ENCODE measurements at regions not wholly inside any gene's neighbourhood (a gene's known extent, or its start where the extent isn't known, plus 50 kb on each side); places are given as distances from the start of the nearest gene placed in this dataset.

DNA sequence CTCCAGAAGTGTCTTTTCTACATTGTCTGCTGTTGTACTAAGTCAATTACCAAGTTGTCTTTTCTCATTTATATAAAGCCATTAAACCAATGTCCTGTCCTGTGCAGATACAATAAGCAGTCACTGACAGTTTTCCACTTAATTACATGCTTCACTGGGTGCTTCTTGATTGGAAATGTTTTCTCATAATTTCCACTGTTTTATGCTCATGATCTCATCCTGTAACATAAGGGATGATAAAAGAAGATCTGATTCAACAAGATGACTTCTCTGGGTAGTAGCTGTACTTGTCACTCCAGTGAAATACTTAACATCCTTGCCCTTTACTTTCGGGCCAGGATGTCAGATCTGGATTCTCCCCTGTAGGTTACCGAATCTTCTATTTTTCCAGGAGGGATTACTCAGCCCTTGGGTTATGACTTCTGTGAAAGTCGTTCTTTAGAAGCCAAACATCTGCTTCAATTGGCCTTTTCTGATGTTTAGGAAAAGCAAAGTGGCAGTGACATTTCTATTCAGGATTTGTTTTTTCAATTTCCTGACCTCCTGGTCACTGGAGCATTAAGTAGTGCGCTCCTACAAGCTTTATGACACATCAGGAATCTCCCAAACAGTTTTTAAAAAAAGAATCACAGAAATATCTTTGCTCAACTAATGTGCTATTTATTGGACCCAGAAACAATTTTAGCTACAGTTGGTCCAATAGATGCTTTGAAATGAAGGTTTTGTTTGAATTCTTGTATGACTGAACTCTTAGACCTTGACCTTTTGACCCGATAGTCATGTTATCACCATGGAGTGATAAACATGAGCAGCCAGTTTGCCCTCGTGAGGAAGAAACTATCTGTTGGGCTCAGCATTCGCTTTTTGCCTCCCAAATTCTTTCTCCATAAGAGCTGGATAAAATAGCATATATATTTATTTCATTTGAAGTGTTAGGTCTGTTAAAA is 234.5 kb upstream of the SSTR1 start:
- no peak overlapping the region for H2AFZ ChIP-seq (ENCODE audit: low read length)

DNA sequence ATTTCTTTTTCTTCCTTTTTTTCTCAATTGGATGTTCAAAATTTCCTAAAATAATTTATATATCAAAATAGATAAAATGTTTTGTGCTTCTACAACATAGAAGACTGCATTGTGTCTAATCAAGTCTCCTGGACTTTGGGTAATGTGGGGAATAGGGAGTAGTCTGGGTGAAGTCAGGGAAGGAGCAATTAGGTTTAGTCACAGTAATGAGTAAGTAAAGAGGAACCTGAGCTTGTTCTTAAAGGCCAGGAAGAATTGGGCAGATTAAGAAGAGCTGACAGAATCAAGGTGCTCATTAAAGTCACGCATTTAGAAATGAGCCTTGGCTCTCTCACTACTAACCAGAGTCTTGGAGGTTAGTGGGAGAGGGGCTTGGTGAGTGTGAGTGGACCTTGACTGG is 233.3 kb upstream of the SSTR1 start:
- no TSS peak for BruUV-seq (replicated peaks)
- intact Hi-C loops (cut with micrococcal nuclease; ENCODE audit: unreplicated experiment), result no loop called here
- H3K27ac ChIP-seq (ENCODE audit: low read depth, low read length, poor library complexity, severe bottlenecking), result no peak overlapping the region
- no peaks in the 10 kb centered on the region for H4K20me1 ChIP-seq (ENCODE audit: insufficient read depth, low read length)
- H3K36me3 ChIP-seq (ENCODE audit: insufficient read depth, low read length), result no peaks in the 10 kb centered on the region
- H3K9me3 ChIP-seq (ENCODE audit: low read length), result no peaks in the 10 kb centered on the region
- TF ChIP-seq EZH2phosphoT487 (IDR thresholded peaks at IDR 0.05; ENCODE audit: borderline replicate concordance, low read depth, low read length), result no peak
- TF ChIP-seq, protein P1, sequence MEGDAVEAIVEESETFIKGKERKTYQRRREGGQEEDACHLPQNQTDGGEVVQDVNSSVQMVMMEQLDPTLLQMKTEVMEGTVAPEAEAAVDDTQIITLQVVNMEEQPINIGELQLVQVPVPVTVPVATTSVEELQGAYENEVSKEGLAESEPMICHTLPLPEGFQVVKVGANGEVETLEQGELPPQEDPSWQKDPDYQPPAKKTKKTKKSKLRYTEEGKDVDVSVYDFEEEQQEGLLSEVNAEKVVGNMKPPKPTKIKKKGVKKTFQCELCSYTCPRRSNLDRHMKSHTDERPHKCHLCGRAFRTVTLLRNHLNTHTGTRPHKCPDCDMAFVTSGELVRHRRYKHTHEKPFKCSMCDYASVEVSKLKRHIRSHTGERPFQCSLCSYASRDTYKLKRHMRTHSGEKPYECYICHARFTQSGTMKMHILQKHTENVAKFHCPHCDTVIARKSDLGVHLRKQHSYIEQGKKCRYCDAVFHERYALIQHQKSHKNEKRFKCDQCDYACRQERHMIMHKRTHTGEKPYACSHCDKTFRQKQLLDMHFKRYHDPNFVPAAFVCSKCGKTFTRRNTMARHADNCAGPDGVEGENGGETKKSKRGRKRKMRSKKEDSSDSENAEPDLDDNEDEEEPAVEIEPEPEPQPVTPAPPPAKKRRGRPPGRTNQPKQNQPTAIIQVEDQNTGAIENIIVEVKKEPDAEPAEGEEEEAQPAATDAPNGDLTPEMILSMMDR (conservative IDR thresholded peaks at IDR 0.05; ENCODE audit: low read length), result no peak
- ChIA-PET CTCF (ENCODE audit: unreplicated experiment) (no interaction called here), POLR2A (interaction anchor here (0.6 kb wide), 1 partner anchor 402 kb away, joined by 3 read pairs; no protein-coding TSS in a partner anchor)
- no peaks in the 10 kb centered on the region for H3K79me2 ChIP-seq (ENCODE audit: insufficient read depth, low read depth, low read length)
- H3K9me2 ChIP-seq (ENCODE audit: insufficient read depth, low read length), result no peaks in the 10 kb centered on the region
- H3K4me1 ChIP-seq (ENCODE audit: insufficient read depth, low read length, poor library complexity, severe bottlenecking), result peaks cover 8% of the 10 kb centered on the region
- no peak overlapping the region; the same call in 1 of the 2 replicates for H2AFZ ChIP-seq (ENCODE audit: low read length)
- no peak overlapping the region for H3K4me3 ChIP-seq (ENCODE audit: low read depth, low read length, poor library complexity, severe bottlenecking)
- H3K4me2 ChIP-seq (ENCODE audit: low read length), result no peak overlapping the region
- no peak for DNase-seq (ENCODE audit: low spot score)

More for the DNA sequence above, 234.5 kb upstream of the SSTR1 start:
- H3K9me2 ChIP-seq (ENCODE audit: insufficient read depth, low read length), result no peaks in the 10 kb centered on the region
- H3K9me3 ChIP-seq (ENCODE audit: low read length), result no peaks in the 10 kb centered on the region
- no peak overlapping the region for H3K4me2 ChIP-seq (ENCODE audit: low read length)
- peaks cover 14% of the 10 kb centered on the region for H3K4me1 ChIP-seq (ENCODE audit: insufficient read depth, low read length, poor library complexity, severe bottlenecking)
- DNase-seq (ENCODE audit: low spot score), result no peak
- BruUV-seq (replicated peaks), result no TSS peak
- no peak overlapping the region for H3K4me3 ChIP-seq (ENCODE audit: low read depth, low read length, poor library complexity, severe bottlenecking)
- no peaks in the 10 kb centered on the region for H3K36me3 ChIP-seq (ENCODE audit: insufficient read depth, low read length)
- H3K27ac ChIP-seq (ENCODE audit: low read depth, low read length, poor library complexity, severe bottlenecking), result no peak overlapping the region
- ChIA-PET POLR2A (interaction anchor here (0.6 to 0.7 kb wide), 2 partner anchors 26 to 205 kb away, joined by 4 to 5 read pairs; no protein-coding TSS in a partner anchor), CTCF (ENCODE audit: unreplicated experiment) (interaction anchor here (0.6 kb wide), 1 partner anchor 228 kb away, joined by 3 read pairs; no protein-coding TSS in a partner anchor)
- no peaks in the 10 kb centered on the region for H4K20me1 ChIP-seq (ENCODE audit: insufficient read depth, low read length)
- TF ChIP-seq, protein P1 (conservative IDR thresholded peaks at IDR 0.05; ENCODE audit: low read length), result no peak
- no peak for TF ChIP-seq EZH2phosphoT487 (IDR thresholded peaks at IDR 0.05; ENCODE audit: borderline replicate concordance, low read depth, low read length)
- intact Hi-C loops (cut with micrococcal nuclease; ENCODE audit: unreplicated experiment), result no loop called here
- no peaks in the 10 kb centered on the region for H3K79me2 ChIP-seq (ENCODE audit: insufficient read depth, low read depth, low read length)

DNA sequence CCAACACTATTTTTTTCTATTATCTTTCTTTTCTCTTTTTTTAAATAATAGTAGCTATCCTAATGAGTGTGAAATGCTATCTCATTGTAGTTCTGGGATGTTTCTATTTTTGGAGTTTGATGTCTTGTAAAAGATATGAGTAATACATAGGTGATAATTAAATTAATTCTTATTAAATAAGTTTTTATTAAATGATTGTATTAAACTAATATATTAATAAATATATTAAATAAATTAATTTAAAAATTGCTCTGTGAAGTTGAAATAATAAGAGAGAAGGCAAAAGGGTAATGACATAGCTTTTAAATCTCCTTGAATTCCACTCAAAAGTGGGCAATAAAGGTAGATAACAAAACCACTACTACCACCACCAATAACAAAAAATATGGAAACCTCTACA is 230.2 kb upstream of the SSTR1 start:
- no peak for DNase-seq (ENCODE audit: low spot score)
- no peak for TF ChIP-seq EZH2phosphoT487 (IDR thresholded peaks at IDR 0.05; ENCODE audit: borderline replicate concordance, low read depth, low read length)
- TF ChIP-seq, protein P1 (conservative IDR thresholded peaks at IDR 0.05; ENCODE audit: low read length), result no peak
- Histone ChIP-seq H4K20me1 (ENCODE audit: insufficient read depth, low read length) (no peaks in the 10 kb centered on the region), H3K4me1 (ENCODE audit: insufficient read depth, low read length, poor library complexity, severe bottlenecking) (no peaks in the 10 kb centered on the region), H3K4me2 (ENCODE audit: low read length) (no peak overlapping the region), H3K9me2 (ENCODE audit: insufficient read depth, low read length) (no peaks in the 10 kb centered on the region), H2AFZ (ENCODE audit: low read length) (no peak overlapping the region), H3K79me2 (ENCODE audit: insufficient read depth, low read depth, low read length) (no peaks in the 10 kb centered on the region), H3K36me3 (ENCODE audit: insufficient read depth, low read length) (no peaks in the 10 kb centered on the region; the same call in 1 of the 2 replicates), H3K4me3 (ENCODE audit: low read depth, low read length, poor library complexity, severe bottlenecking) (no peak overlapping the region), H3K9me3 (ENCODE audit: low read length) (peaks cover 27% of the 10 kb centered on the region), H3K27ac (ENCODE audit: low read depth, low read length, poor library complexity, severe bottlenecking) (no peak overlapping the region)
- ChIA-PET POLR2A (no interaction called here), CTCF (ENCODE audit: unreplicated experiment) (no interaction called here)
- no TSS peak for BruUV-seq (replicated peaks)
- intact Hi-C loops (cut with micrococcal nuclease; ENCODE audit: unreplicated experiment), result no loop called here
